Small intestine (tissue), 7 donors: ENCODE measurements at regions not wholly inside any gene's neighbourhood (a gene's known extent, or its start where the extent isn't known, plus 50 kb on each side); places are given as distances from the start of the nearest gene placed in this dataset.
"Not testable (repeated sequence)": the region's sequence is repeated elsewhere in the genome, so short reads cannot be mapped to it uniquely, and the experiment has no call there.

Source experiments
- DNase-seq, 2 donors: peaks; one replicate each; pipeline versions ENCODE4 v3.0.0 to v3.0.0-alpha.2; 2013
- FAIRE-seq: peaks from 2 replicates; lab custom pipeline; 2012; peaks lifted over from hg19 to GRCh38; lab: Jason Lieb, UNC
- H3K27ac ChIP-seq, 3 donors: one replicate each; pipeline ENCODE4 v1.5.1; 2013; ENCODE audit warnings: low read length in 2 of 3, mild to moderate bottlenecking in 2 of 3, control low read depth in 1 of 3, inconsistent platforms in 1 of 3, low read depth in 1 of 3, moderate library complexity in 1 of 3
- H3K27me3 ChIP-seq, 3 donors: one replicate each; pipeline ENCODE4 v1.6.1; 2013; ENCODE audit warnings: low read length in 3 of 3, inconsistent platforms in 1 of 3; ENCODE audit not compliant: control insufficient read depth in 3 of 3, insufficient read depth in 3 of 3
- H3K36me3 ChIP-seq, 3 donors: one replicate each; pipeline ENCODE4 v1.6.1; 2013; ENCODE audit warnings: low read length in 3 of 3, inconsistent platforms in 1 of 3, low read depth in 1 of 3, mild to moderate bottlenecking in 1 of 3, moderate library complexity in 1 of 3; ENCODE audit not compliant: control insufficient read depth in 3 of 3, insufficient read depth in 2 of 3
- H3K4me1 ChIP-seq, 3 donors: one replicate each; pipeline ENCODE4 v1.6.1; 2013; ENCODE audit warnings: low read length in 2 of 3, inconsistent platforms in 1 of 3, low read depth in 1 of 3, mild to moderate bottlenecking in 1 of 3, moderate library complexity in 1 of 3; ENCODE audit not compliant: control insufficient read depth in 3 of 3, insufficient read depth in 2 of 3
- H3K4me3 ChIP-seq, 3 donors: one replicate each; pipeline ENCODE4 v1.5.1; 2013; ENCODE audit warnings: low read length in 3 of 3, control low read depth in 1 of 3, inconsistent platforms in 1 of 3, low read depth in 1 of 3, mild to moderate bottlenecking in 1 of 3, moderate library complexity in 1 of 3
- H3K9me3 ChIP-seq, 2 donors: one replicate each; pipeline ENCODE4 v1.6.1; 2013; ENCODE audit warnings: low read depth in 1 of 2, low read length in 1 of 2; ENCODE audit not compliant: control insufficient read depth in 2 of 2, insufficient read depth in 1 of 2
- WGBS, 3 donors: extraction: QIAGEN DNeasy Blood & Tissue Kit; methylation state at CpG; one replicate each; pipeline ENCODE4 v1.1.7; 2013; 5-methylcytosine and 5-hydroxymethylcytosine counted together
- donor health status: healthy with polysubstance abuse.
- donor health status: control.
- donor health status: control.
- donor health status: Bipolar disorder and iron deficiency.
- donor health status: healthy.

- Histone ChIP-seq H3K36me3 (no peaks in the 10 kb centered on the region), H3K9me3 (no peaks in the 10 kb centered on the region), H3K27ac (no peak overlapping the region), H3K4me1 (no peaks in the 10 kb centered on the region), H3K4me3 (no peak overlapping the region), H3K27me3 (no peaks in the 10 kb centered on the region)
- FAIRE-seq = no peak
- no peak for DNase-seq
- WGBS, 3 donors = 35 to 47% (median 38%) methylated on average over 2 of the region's 2 CpGs
These were observed 59.7 kb downstream of the HMGB3 start for GRCh38 chrX:151042842-151043241.

GRCh38 chrX:151066373-151066772 is 83.2 kb downstream of the HMGB3 start:
- H3K27me3 ChIP-seq, H3K4me1 ChIP-seq, H3K4me3 ChIP-seq, H3K27ac ChIP-seq, FAIRE-seq, H3K9me3 ChIP-seq, H3K36me3 ChIP-seq, DNase-seq: not testable (repeated sequence)
- 76 to 85% (median 80%) methylated on average over 3 of the region's 3 CpGs for WGBS, 3 donors

- H3K27ac ChIP-seq = no peak overlapping the region
- no peak for FAIRE-seq
- no peak for DNase-seq
- H3K27me3 ChIP-seq = no peaks in the 10 kb centered on the region
- H3K4me1 ChIP-seq = no peaks in the 10 kb centered on the region
- no peaks in the 10 kb centered on the region for H3K36me3 ChIP-seq
- H3K9me3 ChIP-seq = no peaks in the 10 kb centered on the region
- 86 to 92% (median 88%) methylated on average over 8 to 12 of the region's 12 CpGs for WGBS, 3 donors
- H3K4me3 ChIP-seq = no peak overlapping the region
These were observed 90.6 kb downstream of the HMGB3 start for GRCh38 chrX:151073767-151074166.

GRCh38 chrX:151081016-151081415 is 95.4 kb upstream of the GPR50 start:
- WGBS, 3 donors = 85 to 92% (median 86%) methylated on average over 8 to 9 of the region's 9 CpGs
- Histone ChIP-seq H3K27ac (no peak overlapping the region), H3K4me3 (no peak overlapping the region), H3K27me3 (peaks cover 0 to 5% (median 2%) of the 10 kb centered on the region in 3 donors), H3K4me1 (no peaks in the 10 kb centered on the region), H3K36me3 (no peaks in the 10 kb centered on the region), H3K9me3 (no peaks in the 10 kb centered on the region)
- no peak for DNase-seq
- no peak for FAIRE-seq

- Histone ChIP-seq H3K4me3 (no peak overlapping the region), H3K4me1 (no peaks in the 10 kb centered on the region), H3K36me3 (no peaks in the 10 kb centered on the region), H3K27me3 (peaks cover 0 to 5% (median 2%) of the 10 kb centered on the region in 3 donors), H3K27ac (no peak overlapping the region), H3K9me3 (no peaks in the 10 kb centered on the region)
- WGBS, 3 donors = 5 to 16% (median 11%) methylated on average over 33 to 41 of the region's 41 CpGs
- peak; percentile 49 to 64 for DNase-seq
- no peak for FAIRE-seq
These were observed 94.1 kb upstream of the GPR50 start for GRCh38 chrX:151082077-151082948.

GRCh38 chrX:151084454-151084853 is 91.9 kb upstream of the GPR50 start:
- Histone ChIP-seq H3K27ac (no peak overlapping the region), H3K9me3 (no peaks in the 10 kb centered on the region), H3K36me3 (no peaks in the 10 kb centered on the region), H3K27me3 (peaks cover 0 to 5% (median 2%) of the 10 kb centered on the region in 3 donors), H3K4me3 (no peak overlapping the region), H3K4me1 (no peaks in the 10 kb centered on the region)
- no peak for FAIRE-seq
- no peak for DNase-seq
- WGBS, 3 donors = 44 to 69% (median 48%) methylated on average over 1 of the region's 1 CpG

GRCh38 chrX:151085207-151085606 is 91.2 kb upstream of the GPR50 start:
- Histone ChIP-seq H3K27ac (no peak overlapping the region), H3K4me3 (no peak overlapping the region), H3K27me3 (peaks cover 0 to 5% (median 2%) of the 10 kb centered on the region in 3 donors), H3K36me3 (no peaks in the 10 kb centered on the region), H3K4me1 (no peaks in the 10 kb centered on the region), H3K9me3 (no peaks in the 10 kb centered on the region)
- no peak for DNase-seq
- no peak for FAIRE-seq
- 35 to 71% (median 46%) methylated on average over 3 of the region's 3 CpGs for WGBS, 3 donors

- 69 to 73% (median 71%) methylated on average over 3 of the region's 3 CpGs for WGBS, 3 donors
- FAIRE-seq = no peak
These were observed 88.2 kb upstream of the GPR50 start for GRCh38 chrX:151088221-151088620.

More at GRCh38 chrX:151088221-151088620, 88.2 kb upstream of the GPR50 start:
- H3K27me3 ChIP-seq = peaks cover 0 to 2% (median 0%) of the 10 kb centered on the region in 3 donors
- H3K36me3 ChIP-seq = no peaks in the 10 kb centered on the region
- no peaks in the 10 kb centered on the region for H3K4me1 ChIP-seq
- no peak overlapping the region for H3K4me3 ChIP-seq
- H3K9me3 ChIP-seq = no peaks in the 10 kb centered on the region
- H3K27ac ChIP-seq = no peak overlapping the region
- no peak for DNase-seq
